NCI-H146 treated with DMSO at 0.1 percent for 48 hours (cell line): ENCODE measurements at regions not wholly inside any gene's neighbourhood (a gene's known extent, or its start where the extent isn't known, plus 50 kb on each side); places are given as distances from the start of the nearest gene placed in this dataset.

Experiments
- DNase-seq: peaks from one replicate; lab custom pipeline; 2025; ENCODE audit not compliant: unreplicated experiment; lab: John Stamatoyannopoulos, UW

GRCh38 chr2:183214680-183215079 is 90.4 kb downstream of the NUP35 start:
- DNase-seq: no peak

- DNase-seq: no peak
These were observed 91.7 kb downstream of the NUP35 start for GRCh38 chr2:183215917-183216316.

- no peak for DNase-seq
These were observed 95.6 kb downstream of the NUP35 start for GRCh38 chr2:183219888-183220287.

GRCh38 chr2:183222751-183223150 is 98.5 kb downstream of the NUP35 start:
- DNase-seq: no peak

GRCh38 chr2:183224948-183225347 is 100.7 kb downstream of the NUP35 start:
- no peak for DNase-seq

- DNase-seq: no peak
These were observed 102.9 kb downstream of the NUP35 start for GRCh38 chr2:183227176-183227575.

GRCh38 chr2:183229386-183229785 is 105.1 kb downstream of the NUP35 start:
- no peak for DNase-seq

GRCh38 chr2:183232161-183232865 is 108.1 kb downstream of the NUP35 start:
- DNase-seq: no peak

GRCh38 chr2:183242937-183243336 is 118.7 kb downstream of the NUP35 start:
- DNase-seq: peak; percentile 6

GRCh38 chr2:183243758-183244157 is 119.5 kb downstream of the NUP35 start:
- no peak for DNase-seq

- DNase-seq: peak; percentile 70
These were observed 120.1 kb downstream of the NUP35 start for GRCh38 chr2:183244300-183244844.

GRCh38 chr2:183248866-183249567 is 124.8 kb downstream of the NUP35 start:
- DNase-seq: peak; percentile 12

GRCh38 chr2:183250061-183250460 is 125.8 kb downstream of the NUP35 start:
- DNase-seq: no peak

- no peak for DNase-seq
These were observed 126.2 kb downstream of the NUP35 start for GRCh38 chr2:183250472-183250871.

- no peak for DNase-seq
These were observed 129.3 kb downstream of the NUP35 start for GRCh38 chr2:183253441-183254130.

- no peak for DNase-seq
These were observed 131.2 kb downstream of the NUP35 start for GRCh38 chr2:183255411-183255810.

- no peak for DNase-seq
These were observed 135.7 kb downstream of the NUP35 start for GRCh38 chr2:183259921-183260320.

GRCh38 chr2:183260527-183260926 is 136.3 kb downstream of the NUP35 start:
- DNase-seq: no peak

GRCh38 chr2:183264890-183265535 is 140.8 kb downstream of the NUP35 start:
- no peak for DNase-seq

GRCh38 chr2:183267148-183267827 is 143.0 kb downstream of the NUP35 start:
- no peak for DNase-seq

GRCh38 chr2:183269956-183270355 is 145.7 kb downstream of the NUP35 start:
- DNase-seq: no peak
